ENCODE measurements at regions not wholly inside any gene's neighbourhood (a gene's known extent, or its start where the extent isn't known, plus 50 kb on each side); places are given as distances from the start of the nearest gene placed in this dataset.

DNA sequence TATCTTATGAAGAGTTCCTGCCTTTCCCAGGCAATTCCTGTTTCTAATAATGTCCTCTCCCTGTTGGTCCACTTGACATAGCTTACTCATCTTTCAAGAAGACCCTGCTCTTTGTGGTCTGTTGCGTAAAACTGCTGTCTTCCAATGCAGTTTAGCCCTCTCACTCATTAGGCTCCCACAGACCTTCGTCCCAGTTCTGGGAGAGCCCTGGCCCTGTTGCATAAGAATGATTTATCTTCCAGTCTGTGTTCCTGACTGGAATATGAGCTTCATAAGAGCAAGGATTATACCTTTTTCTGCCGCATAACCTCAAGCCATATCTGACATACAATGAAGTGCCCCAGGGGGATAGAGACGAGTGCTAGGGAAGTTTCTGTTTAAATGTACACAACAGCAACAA is 365.9 kb upstream of the NOVA1 start:
- TF ChIP-seq POLR2AphosphoS5 (IDR thresholded peaks at IDR 0.05), result no peak
- TF ChIP-seq, protein P1, sequence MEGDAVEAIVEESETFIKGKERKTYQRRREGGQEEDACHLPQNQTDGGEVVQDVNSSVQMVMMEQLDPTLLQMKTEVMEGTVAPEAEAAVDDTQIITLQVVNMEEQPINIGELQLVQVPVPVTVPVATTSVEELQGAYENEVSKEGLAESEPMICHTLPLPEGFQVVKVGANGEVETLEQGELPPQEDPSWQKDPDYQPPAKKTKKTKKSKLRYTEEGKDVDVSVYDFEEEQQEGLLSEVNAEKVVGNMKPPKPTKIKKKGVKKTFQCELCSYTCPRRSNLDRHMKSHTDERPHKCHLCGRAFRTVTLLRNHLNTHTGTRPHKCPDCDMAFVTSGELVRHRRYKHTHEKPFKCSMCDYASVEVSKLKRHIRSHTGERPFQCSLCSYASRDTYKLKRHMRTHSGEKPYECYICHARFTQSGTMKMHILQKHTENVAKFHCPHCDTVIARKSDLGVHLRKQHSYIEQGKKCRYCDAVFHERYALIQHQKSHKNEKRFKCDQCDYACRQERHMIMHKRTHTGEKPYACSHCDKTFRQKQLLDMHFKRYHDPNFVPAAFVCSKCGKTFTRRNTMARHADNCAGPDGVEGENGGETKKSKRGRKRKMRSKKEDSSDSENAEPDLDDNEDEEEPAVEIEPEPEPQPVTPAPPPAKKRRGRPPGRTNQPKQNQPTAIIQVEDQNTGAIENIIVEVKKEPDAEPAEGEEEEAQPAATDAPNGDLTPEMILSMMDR (IDR thresholded peaks at IDR 0.05; ENCODE audit: poor library complexity, severe bottlenecking), result no peak
- TF ChIP-seq, protein P2, sequence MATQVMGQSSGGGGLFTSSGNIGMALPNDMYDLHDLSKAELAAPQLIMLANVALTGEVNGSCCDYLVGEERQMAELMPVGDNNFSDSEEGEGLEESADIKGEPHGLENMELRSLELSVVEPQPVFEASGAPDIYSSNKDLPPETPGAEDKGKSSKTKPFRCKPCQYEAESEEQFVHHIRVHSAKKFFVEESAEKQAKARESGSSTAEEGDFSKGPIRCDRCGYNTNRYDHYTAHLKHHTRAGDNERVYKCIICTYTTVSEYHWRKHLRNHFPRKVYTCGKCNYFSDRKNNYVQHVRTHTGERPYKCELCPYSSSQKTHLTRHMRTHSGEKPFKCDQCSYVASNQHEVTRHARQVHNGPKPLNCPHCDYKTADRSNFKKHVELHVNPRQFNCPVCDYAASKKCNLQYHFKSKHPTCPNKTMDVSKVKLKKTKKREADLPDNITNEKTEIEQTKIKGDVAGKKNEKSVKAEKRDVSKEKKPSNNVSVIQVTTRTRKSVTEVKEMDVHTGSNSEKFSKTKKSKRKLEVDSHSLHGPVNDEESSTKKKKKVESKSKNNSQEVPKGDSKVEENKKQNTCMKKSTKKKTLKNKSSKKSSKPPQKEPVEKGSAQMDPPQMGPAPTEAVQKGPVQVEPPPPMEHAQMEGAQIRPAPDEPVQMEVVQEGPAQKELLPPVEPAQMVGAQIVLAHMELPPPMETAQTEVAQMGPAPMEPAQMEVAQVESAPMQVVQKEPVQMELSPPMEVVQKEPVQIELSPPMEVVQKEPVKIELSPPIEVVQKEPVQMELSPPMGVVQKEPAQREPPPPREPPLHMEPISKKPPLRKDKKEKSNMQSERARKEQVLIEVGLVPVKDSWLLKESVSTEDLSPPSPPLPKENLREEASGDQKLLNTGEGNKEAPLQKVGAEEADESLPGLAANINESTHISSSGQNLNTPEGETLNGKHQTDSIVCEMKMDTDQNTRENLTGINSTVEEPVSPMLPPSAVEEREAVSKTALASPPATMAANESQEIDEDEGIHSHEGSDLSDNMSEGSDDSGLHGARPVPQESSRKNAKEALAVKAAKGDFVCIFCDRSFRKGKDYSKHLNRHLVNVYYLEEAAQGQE (IDR thresholded peaks at IDR 0.05; ENCODE audit: borderline replicate concordance), result no peak
- no peak for TF ChIP-seq SMC3 (conservative IDR thresholded peaks at IDR 0.05; ENCODE audit: poor library complexity)
- no peak for TF ChIP-seq EZH2 (IDR thresholded peaks at IDR 0.05; ENCODE audit: borderline replicate concordance, insufficient read depth, low read length, poor library complexity, severe bottlenecking)
- TF ChIP-seq EP300 (conservative IDR thresholded peaks at IDR 0.05; ENCODE audit: poor library complexity, severe bottlenecking), result no peak
- TF ChIP-seq TAF1 (IDR thresholded peaks at IDR 0.05; ENCODE audit: low read depth), result no peak
- no peak for TF ChIP-seq MXI1 (conservative IDR thresholded peaks at IDR 0.05; ENCODE audit: poor library complexity, severe bottlenecking)
- no peak for TF ChIP-seq RAD21 (conservative IDR thresholded peaks at IDR 0.05)
